HG02840 (cell line): ENCODE measurements at regions not wholly inside any gene's neighbourhood (a gene's known extent, or its start where the extent isn't known, plus 50 kb on each side); places are given as distances from the start of the nearest gene placed in this dataset.

Experiments
- ATAC-seq: cut with Tn5 transposase; IDR thresholded peaks from one replicate; pipeline ENCODE4 v1.9.1; 2021; ENCODE audit warnings: mild to moderate bottlenecking, moderate library complexity, moderate number of reproducible peaks; ENCODE audit not compliant: unreplicated experiment, low FRiP score

- ATAC-seq = no peak
Observed at GRCh38 chr2:792687-793086, 115.5 kb upstream of the TMEM18 start.

DNA sequence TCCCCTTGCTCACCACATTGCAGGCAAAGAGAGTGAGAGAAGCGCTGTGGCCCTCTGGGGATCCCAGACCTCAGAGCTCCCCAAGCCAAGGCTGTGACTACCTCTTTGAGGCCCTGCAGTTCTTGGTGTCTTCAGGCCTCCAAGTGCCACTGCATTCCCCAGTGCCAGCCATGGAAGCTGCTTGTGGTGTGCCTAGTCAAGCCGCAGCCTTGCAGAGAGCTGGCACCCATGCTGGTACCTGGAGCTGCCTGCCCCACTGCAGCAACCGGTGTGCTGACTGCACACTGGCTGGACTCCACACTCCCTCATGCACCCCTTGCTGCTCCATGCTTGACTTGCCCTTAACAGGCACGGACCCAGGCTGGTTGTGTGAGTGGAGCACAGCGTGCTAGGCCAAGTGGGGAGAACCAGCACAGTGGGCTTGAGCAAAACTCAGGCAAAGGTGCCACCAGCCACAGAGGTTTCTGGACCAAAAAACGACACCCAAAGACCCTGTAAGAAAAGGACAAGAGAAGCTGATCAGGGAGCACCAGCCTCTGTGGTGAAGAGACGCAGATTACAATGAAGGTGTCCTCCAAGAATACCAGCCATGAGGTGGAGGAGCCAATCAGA lies 113.5 kb upstream of the TMEM18 start:
- no peak for ATAC-seq

GRCh38 chr2:790081-790480 lies 112.9 kb upstream of the TMEM18 start:
- no peak for ATAC-seq

- ATAC-seq = no peak
Observed at GRCh38 chr2:789529-789928, 112.3 kb upstream of the TMEM18 start.

- no peak for ATAC-seq
Observed at GRCh38 chr2:788227-789032, 111.2 kb upstream of the TMEM18 start.

DNA sequence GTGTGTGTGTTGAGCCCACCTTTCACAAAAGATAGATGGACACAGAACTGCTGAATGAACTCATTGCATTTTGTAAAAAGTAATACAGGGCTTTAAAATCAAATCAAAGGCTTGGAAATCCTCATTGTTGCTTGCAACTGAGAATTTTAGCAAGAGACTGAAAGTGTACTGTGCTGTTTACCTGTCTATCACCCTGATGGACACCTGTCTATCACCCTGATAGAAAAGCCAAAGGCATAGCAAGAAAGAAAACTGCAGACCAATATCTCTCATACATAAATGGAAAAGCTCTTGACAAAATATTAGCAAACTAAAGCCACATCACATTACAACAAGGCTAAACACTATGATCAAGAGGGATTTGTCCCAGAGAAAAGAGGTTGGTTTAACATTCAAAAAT lies 107.5 kb upstream of the TMEM18 start:
- no peak for ATAC-seq

GRCh38 chr2:780581-780980 lies 103.4 kb upstream of the TMEM18 start:
- no peak for ATAC-seq

DNA sequence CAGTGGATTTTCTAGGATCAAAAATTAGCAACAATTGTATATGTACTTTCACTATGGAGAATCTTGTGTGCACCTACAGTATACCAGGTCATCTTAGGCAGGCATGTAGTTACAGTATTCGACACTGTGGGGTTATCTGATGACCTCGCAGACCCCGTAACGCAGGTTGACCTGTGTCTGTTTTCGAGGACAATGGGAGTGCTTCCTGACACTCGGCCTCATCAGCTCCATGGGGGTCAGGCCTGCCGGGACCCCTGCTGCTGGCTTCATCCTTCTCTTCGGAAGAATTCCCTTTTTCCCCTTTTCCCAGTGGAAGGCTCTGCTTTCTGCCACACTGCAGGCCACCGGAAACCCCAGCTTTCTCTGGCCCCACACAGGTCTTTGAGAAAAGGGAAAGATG lies 102.8 kb upstream of the TMEM18 start:
- no peak for ATAC-seq

DNA sequence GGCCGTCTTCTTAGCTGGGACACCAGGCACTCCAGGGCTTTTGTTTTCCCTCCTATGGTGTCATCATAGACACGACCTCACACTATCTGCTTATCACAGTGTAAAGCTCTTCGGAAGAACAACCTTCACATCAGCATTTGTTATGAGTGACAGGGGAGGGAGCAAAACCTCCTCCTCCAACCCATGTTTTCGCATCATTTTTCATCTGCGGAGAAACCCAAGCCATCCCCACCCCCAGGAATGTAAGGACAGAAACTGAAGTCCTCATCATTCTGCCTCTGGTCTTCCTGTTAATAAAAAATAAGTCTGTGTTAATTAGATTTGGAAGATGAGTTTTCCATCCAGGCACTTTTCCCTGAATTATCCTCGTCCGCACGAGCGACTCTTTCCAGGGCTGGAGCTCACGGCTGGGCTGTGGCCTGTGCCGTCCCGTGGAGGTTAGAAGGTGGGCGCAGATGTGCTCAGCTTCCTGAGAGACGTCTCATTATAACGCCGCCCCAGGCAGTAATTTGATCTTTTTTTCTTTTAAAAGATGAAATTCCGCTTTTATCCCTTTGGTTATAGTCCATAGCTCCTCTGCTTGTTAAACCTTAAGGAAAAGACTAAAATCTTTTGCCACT lies 101.6 kb upstream of the TMEM18 start:
- ATAC-seq = no peak

DNA sequence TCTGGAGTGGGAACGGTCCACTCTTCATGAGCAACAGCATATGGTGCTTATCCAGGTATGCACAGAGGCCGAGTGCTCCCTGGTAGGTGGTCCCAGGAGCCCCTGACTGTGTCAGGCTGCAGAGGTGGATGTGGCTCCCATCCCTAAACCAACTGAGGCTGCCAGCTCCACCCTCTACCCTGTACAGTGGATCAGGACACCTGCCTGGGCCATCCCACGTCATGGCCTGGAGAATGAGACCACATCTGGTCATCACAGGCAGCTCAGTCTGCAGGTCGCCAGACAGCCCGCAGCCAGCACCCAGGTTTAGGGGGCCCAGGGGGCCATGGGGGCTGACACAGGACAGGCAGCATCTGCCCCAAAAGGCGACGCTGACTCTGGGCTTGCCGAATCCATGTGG lies 100.3 kb upstream of the TMEM18 start:
- ATAC-seq = no peak

DNA sequence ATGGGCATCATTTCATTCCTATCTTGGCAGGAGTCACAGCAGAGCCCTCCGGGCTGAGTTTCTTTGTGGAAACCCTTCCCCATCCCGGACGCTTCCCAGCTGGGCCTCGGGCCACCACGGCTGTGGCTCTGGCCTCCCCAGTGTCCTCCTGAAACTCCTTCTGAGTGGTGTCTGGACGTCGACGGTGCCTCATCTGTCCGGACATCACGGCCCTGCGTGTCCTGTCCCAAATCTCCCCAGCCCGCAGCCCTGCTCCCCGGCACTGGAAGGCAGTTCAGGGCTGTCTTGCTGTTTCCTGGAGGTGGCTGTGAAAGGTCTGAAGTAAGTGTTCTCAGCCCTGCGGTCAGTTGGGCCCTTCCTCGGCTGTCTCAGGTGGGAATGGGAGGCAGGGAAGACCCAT lies 99.8 kb upstream of the TMEM18 start:
- no peak for ATAC-seq

DNA sequence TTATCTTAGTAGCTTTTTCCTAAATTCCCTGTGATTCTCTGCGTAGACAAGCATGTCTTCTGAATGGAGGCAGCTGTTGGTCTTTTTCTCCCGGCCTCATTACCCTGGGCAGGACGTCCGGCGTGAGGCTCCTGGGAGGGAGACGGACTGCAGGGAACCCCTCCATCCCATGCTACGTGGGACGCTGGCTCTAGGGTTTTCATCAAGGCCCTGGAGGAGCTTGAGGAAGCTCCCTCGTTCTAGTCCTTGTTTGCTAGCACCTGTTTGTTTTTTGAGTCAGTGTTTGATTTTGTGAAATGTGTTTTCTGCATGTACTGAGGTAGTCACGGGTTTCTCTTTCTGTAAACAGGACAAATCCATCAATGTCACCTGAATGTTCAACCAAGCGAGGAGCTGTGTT lies 99.3 kb upstream of the TMEM18 start:
- ATAC-seq = no peak

DNA sequence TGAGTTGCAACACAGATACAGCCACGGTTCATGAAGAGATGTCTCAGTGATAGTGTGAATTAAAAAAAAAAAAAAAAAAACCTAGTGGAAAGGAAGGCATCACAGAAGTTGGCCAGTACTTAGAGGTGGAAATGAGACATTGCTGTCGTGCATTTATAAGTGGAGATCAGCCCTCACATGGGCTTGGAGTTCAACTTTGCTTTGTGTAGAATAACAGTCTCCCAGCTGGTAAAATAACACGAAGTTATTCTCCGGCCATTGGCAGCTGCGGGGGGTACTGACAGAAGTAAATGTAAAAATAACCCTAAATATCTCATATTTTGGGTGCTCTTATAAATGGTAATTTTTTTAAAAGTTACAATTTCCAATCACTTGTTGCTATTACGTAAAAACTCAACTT lies 98.8 kb upstream of the TMEM18 start:
- no peak for ATAC-seq

DNA sequence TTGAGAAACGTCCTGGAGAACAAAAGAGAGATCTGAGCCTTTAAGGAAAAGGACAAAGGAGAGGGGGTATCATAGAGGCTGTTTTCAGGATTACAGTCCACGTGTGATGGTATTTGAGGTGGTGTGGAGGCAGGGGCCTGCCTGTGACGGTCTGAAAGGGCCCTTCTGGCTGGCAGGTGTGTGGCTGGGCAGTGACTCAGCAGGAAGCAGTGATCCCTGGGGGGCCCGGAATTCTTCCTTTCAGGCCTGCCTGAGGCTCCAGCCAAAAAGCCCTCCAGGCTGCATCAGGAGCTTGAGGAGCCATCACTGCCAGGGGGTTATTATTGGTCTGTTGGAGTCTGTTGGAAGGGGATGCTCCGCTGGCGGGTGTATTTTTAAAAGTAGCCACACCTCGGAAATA lies 97.2 kb upstream of the TMEM18 start:
- ATAC-seq = no peak

DNA sequence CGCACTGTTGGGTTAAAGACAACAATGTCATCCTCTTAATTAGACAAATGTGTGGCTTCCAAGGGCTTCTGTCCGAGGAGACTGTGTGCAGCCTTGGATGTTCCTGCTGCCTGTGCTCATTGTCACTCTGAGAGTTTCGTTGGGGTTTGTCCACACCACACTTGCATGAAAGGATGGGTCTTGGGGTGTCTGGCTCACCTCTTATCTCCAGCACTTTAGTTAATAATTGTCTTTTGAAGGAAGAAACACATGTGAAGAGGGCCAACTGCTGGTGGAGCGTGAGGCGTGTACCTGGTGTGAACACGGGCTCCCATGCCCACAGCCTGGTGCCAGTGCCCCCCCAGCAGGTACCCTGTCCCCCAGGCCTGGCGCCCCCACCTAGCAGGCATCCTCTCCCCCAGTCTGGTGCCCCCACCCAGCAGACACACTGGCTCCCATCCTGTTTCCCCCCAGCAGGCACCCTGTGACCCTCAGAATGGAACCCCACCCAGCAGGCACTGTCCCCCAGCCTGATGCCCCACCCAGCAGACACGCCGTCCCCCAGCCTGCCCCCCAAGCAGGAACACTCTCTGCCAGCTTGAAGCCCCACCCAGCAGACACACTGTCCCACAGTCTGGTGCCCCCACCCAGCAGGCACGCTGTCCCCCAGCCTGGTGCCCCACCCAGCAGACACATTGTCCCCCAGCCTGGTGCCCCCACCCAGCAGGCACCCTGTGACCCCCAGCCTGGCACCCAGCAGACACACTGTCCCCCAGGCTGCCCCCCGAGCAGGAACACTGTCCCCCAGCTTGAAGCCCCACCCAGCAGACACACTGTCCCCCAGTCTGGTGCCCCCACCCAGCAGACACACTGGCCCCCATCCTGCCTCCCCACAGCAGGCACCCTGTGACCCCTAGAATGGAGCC lies 96.3 kb upstream of the TMEM18 start:
- ATAC-seq = no peak

DNA sequence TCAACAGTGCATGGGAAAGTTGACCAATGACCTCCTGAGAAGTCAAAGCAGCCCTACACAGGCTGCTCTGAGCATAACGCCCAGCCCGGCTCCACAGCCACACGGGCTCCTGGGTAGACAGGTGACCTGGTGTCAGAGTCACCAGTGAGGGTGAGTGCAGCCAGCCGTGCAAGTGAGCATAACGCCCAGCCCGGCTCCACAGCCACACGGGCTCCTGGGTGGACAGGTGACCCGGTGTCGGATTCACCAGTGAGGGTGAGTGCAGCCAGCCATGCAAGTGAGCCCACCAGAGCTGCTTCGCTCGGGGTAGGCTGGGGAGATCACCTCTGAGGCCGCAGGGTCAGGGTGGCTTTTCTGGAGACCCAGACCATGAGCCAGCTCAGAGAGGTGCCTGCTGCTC lies 94.3 kb upstream of the TMEM18 start:
- ATAC-seq = no peak

DNA sequence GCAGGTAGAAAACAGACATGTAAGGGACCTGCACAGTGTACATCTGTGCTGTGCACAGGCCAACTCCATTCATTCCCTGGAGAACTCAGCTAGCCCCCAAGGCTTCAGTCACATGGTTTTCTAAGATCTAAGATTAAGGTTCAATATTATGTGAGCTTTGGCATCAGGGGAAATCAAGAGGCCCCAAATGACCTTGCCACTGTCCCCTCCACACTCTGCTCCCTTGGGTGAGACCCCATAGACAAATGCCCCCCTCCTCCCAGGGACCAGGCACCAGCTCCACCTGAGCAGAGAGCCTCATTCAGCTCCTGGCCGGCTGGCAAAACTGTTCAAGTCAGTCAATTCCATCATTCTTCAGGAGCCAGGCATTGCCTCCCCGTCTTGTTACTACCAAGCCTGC lies 93.6 kb upstream of the TMEM18 start:
- no peak for ATAC-seq

DNA sequence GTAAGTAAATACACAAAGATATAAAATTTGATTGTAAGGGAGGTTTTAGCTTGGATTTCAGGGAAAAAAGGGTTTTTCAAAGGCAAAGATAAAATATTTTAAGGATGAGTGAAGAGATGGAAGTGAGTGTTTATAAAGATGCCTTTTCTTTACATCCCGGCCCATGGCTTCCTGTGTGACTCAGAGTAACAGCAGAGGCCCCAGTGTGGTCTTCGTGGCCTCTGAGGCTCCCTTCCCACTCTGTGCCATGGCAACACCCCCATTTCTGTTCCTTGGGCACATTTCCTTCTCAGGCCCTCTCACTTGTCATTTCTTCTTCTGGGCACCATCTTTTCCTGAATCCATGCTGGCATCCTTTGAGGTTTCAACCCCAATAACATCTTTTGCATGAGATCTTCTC lies 92.6 kb upstream of the TMEM18 start:
- ATAC-seq = no peak

GRCh38 chr2:768451-768850 lies 91.2 kb upstream of the TMEM18 start:
- no peak for ATAC-seq

- no peak for ATAC-seq
Observed at GRCh38 chr2:767944-768343, 90.7 kb upstream of the TMEM18 start.

- ATAC-seq = no peak
Observed at GRCh38 chr2:767440-767839, 90.2 kb upstream of the TMEM18 start.
